Esophagus muscularis mucosa (tissue), 4 donors: ENCODE measurements at regions not wholly inside any gene's neighbourhood (a gene's known extent, or its start where the extent isn't known, plus 50 kb on each side); places are given as distances from the start of the nearest gene placed in this dataset.

ENCODE experiments used
- DNase-seq: peaks from one replicate; pipeline ENCODE4 v3.0.0-alpha.2; 2017; ENCODE audit errors: extremely low spot score
- H3K27ac ChIP-seq, 4 donors: fragments of 200-600 bp; sonication (generic); replicated peaks in 1 of 4; 1 replicate in 3 of 4; 2 replicates in 1 of 4; pipeline ENCODE4 v1.5.1; 2016 to 2019; ENCODE audit warnings: mild to moderate bottlenecking in 1 of 4
- H3K27me3 ChIP-seq, 4 donors: fragments of 200-600 bp; sonication (generic); one replicate each; pipeline versions ENCODE4 v1.5.1 to v1.6.0; 2016 to 2019
- H3K36me3 ChIP-seq, 4 donors: fragments of 200-600 bp; sonication (generic); one replicate each; pipeline ENCODE4 v1.5.1; 2016 to 2019
- H3K4me1 ChIP-seq, 4 donors: fragments of 200-600 bp; sonication (generic); one replicate each; pipeline ENCODE4 v1.5.1; 2016 to 2019
- H3K4me3 ChIP-seq, 4 donors: fragments of 200-600 bp; sonication (generic); 1 replicate in 2 of 4; 2 replicates in 2 of 4; pipeline ENCODE4 v1.5.1; 2016 to 2019; ENCODE audit warnings: mild to moderate bottlenecking in 4 of 4, moderate library complexity in 1 of 4
- H3K9me3 ChIP-seq, 4 donors: fragments of 200-600 bp; sonication (generic); 1 replicate in 3 of 4; 2 replicates in 1 of 4; pipeline ENCODE4 v1.5.1; 2016 to 2019
- EP300 ChIP-seq: sonication (generic); formaldehyde crosslinking; IDR thresholded peaks from one replicate; pipeline ENCODE4 v1.6.1; 2017; ENCODE audit warnings: antibody characterized with exemption
- POLR2A ChIP-seq: fragments of 450-650 bp; IDR thresholded peaks from one replicate; pipeline ENCODE4 v1.6.1; 2017; ENCODE audit warnings: antibody characterized with exemption, moderate library complexity, mild to moderate bottlenecking, low read depth
- POLR2AphosphoS5 ChIP-seq, 2 donors: sonication (generic); formaldehyde crosslinking; IDR thresholded peaks; one replicate each; pipeline ENCODE4 v1.6.1; 2017; ENCODE audit warnings: antibody characterized with exemption in 2 of 2
- WGBS: methylation state at CpG from one replicate; pipeline ENCODE4 v1.1.5; 2018; 5-methylcytosine and 5-hydroxymethylcytosine counted together
- intact Hi-C: fragments of 100-400 bp; cut with DNase I; formaldehyde crosslinking; loops from one replicate; pipeline ENCODE4 v1.15.1; 2023
- TF ChIP-seq, protein P1 (sequence below), 3 experiments: fragments of 200-600 bp in 2 of 3; fragments of 450-650 bp in 1 of 3; sonication (generic) in 2 of 3; IDR thresholded peaks; one replicate each; pipeline ENCODE4 v1.5.1; 2017 to 2019; ENCODE audit warnings: antibody characterized with exemption in 3 of 3, mild to moderate bottlenecking in 2 of 3, moderate library complexity in 1 of 3

GRCh38 chr5:123881759-123882244 lies 369.8 kb downstream of the CSNK1G3 start:
- DNase-seq = no peak
- WGBS = 41% methylated on average over 6 of the region's 6 CpGs
- no peak overlapping the region for H3K27ac ChIP-seq
- intact Hi-C loops = no loop called here
- no peaks in the 10 kb centered on the region for H3K27me3 ChIP-seq
- TF ChIP-seq POLR2AphosphoS5 (IDR thresholded peaks at IDR 0.05) = no peak
- TF ChIP-seq, protein P1, sequence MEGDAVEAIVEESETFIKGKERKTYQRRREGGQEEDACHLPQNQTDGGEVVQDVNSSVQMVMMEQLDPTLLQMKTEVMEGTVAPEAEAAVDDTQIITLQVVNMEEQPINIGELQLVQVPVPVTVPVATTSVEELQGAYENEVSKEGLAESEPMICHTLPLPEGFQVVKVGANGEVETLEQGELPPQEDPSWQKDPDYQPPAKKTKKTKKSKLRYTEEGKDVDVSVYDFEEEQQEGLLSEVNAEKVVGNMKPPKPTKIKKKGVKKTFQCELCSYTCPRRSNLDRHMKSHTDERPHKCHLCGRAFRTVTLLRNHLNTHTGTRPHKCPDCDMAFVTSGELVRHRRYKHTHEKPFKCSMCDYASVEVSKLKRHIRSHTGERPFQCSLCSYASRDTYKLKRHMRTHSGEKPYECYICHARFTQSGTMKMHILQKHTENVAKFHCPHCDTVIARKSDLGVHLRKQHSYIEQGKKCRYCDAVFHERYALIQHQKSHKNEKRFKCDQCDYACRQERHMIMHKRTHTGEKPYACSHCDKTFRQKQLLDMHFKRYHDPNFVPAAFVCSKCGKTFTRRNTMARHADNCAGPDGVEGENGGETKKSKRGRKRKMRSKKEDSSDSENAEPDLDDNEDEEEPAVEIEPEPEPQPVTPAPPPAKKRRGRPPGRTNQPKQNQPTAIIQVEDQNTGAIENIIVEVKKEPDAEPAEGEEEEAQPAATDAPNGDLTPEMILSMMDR (IDR thresholded peaks at IDR 0.05) = no peak
- no peak for TF ChIP-seq POLR2A
- H3K36me3 ChIP-seq = no peaks in the 10 kb centered on the region
- peaks cover 10 to 18% (median 12%) of the 10 kb centered on the region in 4 donors for H3K4me1 ChIP-seq
- no peak overlapping the region for H3K4me3 ChIP-seq
- no peaks in the 10 kb centered on the region for H3K9me3 ChIP-seq

DNA sequence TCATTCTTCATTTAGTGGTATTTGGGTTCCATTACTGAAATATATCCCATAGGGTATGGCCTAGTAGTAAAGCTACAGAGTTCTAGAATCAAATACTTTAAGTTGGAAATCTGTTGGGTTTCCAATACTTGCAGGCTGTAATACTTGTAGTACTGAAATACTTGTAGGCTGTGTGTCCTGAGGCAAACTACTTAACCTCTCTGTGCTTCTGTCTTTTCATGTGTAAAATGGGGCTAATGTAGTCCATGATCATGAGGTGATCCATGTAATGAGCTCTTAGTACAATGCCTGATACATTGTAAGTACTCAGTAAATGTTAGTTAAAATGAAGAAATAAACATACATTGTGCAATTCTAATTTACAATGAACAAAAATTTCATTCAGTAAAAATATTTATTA lies 368.9 kb downstream of the CSNK1G3 start:
- DNase-seq = no peak
- H3K27me3 ChIP-seq = no peaks in the 10 kb centered on the region
- intact Hi-C loops = no loop called here
- TF ChIP-seq, protein P1 (IDR thresholded peaks at IDR 0.05) = no peak
- TF ChIP-seq POLR2AphosphoS5 (IDR thresholded peaks at IDR 0.05) (no peak), POLR2A (no peak), EP300 (no peak)
- H3K9me3 ChIP-seq = no peaks in the 10 kb centered on the region
- H3K4me3 ChIP-seq = no peak overlapping the region
- H3K4me1 ChIP-seq = peaks cover 12 to 20% (median 14%) of the 10 kb centered on the region in 4 donors
- H3K27ac ChIP-seq = no peak overlapping the region
- no peaks in the 10 kb centered on the region for H3K36me3 ChIP-seq

- Histone ChIP-seq H3K36me3 (no peaks in the 10 kb centered on the region), H3K4me1 (peaks cover 27 to 36% (median 30%) of the 10 kb centered on the region in 4 donors), H3K27me3 (no peaks in the 10 kb centered on the region), H3K9me3 (no peaks in the 10 kb centered on the region), H3K4me3 (no peak overlapping the region), H3K27ac (no peak overlapping the region)
- intact Hi-C loops = loop anchor here (10.0 kb wide), 1 partner anchor 184 kb away; no protein-coding TSS in a partner anchor
- no peak for TF ChIP-seq EP300
- TF ChIP-seq, protein P1 (IDR thresholded peaks at IDR 0.05) = no peak
- TF ChIP-seq POLR2AphosphoS5 (IDR thresholded peaks at IDR 0.05) = no peak
- no peak for TF ChIP-seq POLR2A
- WGBS = 67% methylated on average over 4 of the region's 4 CpGs
- DNase-seq = no peak
Observed at GRCh38 chr5:123879071-123879470, 367.1 kb downstream of the CSNK1G3 start.

- H3K4me3 ChIP-seq = no peak overlapping the region
- H3K27ac ChIP-seq = no peak overlapping the region
- H3K36me3 ChIP-seq = no peaks in the 10 kb centered on the region
- TF ChIP-seq POLR2AphosphoS5 (IDR thresholded peaks at IDR 0.05) (no peak), EP300 (no peak), POLR2A (no peak)
- TF ChIP-seq, protein P1 (IDR thresholded peaks at IDR 0.05) = no peak
- H3K9me3 ChIP-seq = no peaks in the 10 kb centered on the region
- no peaks in the 10 kb centered on the region for H3K27me3 ChIP-seq
- H3K4me1 ChIP-seq = peaks cover 24 to 34% (median 31%) of the 10 kb centered on the region in 4 donors
- DNase-seq = no peak
- intact Hi-C loops = loop anchor here (10.0 kb wide), 1 partner anchor 182 kb away; no protein-coding TSS in a partner anchor
- WGBS = 91% methylated on average over 4 of the region's 4 CpGs
Observed at GRCh38 chr5:123876276-123876790, 364.4 kb downstream of the CSNK1G3 start.
